Middle frontal gyrus (tissue), 1 donor: ENCODE measurements at regions not wholly inside any gene's neighbourhood (a gene's known extent, or its start where the extent isn't known, plus 50 kb on each side); places are given as distances from the start of the nearest gene placed in this dataset.

Experiments used
- DNase-seq: peaks from one replicate; pipeline ENCODE4 v3.0.0-alpha.2; 2015; ENCODE audit warnings: low spot score; ENCODE audit errors: extremely low spot score

- no peak for DNase-seq
Measured at GRCh38 chrX:45885931-45886330, 659.3 kb downstream of the ZNF674 start.

GRCh38 chrX:45879512-45879911 is 665.7 kb downstream of the ZNF674 start:
- no peak for DNase-seq

DNA sequence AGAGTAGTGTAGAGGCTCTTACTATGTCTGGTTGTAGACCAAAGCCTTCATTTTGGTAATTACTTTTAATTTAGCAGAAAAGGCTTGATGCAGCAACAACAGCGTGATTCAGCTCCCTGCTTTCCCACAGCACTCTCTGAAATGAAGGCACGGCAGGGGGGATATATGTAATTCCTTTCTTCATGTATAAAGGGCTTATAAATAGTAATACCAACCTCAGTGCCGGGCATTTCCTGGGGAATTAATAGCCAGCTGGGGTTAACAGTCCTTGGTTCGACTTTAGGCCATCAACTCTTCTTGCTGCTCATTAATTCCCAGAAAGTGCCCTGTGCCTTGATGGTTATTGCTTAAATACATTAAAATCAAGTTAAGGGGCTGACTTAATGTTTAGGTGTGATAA is 669.0 kb downstream of the ZNF674 start:
- DNase-seq, result no peak

- no peak for DNase-seq
Measured at GRCh38 chrX:45873781-45874180, 671.4 kb downstream of the ZNF674 start.

DNA sequence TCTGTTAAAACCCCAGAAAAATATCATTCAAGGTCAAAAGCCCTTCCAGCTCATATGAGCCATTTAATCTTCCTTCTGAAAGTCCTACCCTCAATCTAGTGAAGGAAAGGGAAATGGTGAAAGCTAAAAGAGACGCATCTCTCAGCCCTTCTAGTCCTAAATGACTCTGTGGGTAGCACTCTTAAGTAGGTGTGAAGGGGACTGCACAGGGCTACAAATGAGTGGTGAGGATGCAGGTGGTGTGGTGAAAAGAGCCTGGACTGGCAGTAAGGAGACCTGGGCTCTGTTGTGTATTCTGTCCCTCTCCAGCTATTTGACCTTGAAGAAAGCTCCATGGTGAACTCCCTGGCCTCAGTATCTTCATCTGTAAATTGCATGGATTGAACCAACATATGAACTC is 671.8 kb upstream of the DIPK2B start:
- no peak for DNase-seq

DNA sequence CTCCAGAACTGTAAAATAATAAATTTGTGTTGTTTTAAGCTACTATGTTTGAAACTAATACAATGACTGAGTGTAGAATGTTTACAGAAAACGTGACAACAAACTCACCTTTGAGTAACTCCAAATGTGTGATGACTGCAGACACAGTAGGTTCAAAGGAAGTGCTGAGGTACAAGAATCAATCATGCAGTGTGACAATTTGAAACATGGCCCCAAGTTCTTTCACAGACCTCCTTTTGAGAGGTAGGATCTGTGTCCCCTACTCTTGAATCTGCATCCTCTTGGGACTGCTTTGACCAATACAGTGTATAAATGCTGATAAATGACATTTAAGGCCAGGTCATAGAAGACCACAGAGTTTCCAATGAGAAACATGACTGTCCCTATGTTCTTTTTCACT is 667.7 kb upstream of the DIPK2B start:
- no peak for DNase-seq

GRCh38 chrX:45862801-45863200 is 662.1 kb upstream of the DIPK2B start:
- DNase-seq, result no peak

DNA sequence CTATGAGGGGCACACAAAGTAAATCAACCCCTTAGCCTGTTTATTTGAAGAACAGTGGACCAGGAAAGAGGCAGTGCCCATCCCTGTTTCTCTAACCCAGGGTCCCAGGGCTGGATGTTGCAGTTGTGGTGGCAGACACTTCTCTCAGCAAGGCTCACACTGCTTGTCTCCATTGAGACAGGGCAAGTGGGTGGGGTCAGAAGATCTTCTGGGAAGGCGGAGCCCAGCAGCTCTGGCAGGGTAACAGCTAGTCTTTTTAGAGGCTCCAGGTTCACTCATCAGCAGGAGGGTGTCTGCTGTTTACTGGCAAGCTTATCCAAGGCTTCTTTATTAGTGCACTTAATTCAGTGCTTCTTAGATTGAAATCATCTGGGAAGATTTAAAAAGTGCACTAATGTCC is 659.8 kb upstream of the DIPK2B start:
- DNase-seq, result no peak

DNA sequence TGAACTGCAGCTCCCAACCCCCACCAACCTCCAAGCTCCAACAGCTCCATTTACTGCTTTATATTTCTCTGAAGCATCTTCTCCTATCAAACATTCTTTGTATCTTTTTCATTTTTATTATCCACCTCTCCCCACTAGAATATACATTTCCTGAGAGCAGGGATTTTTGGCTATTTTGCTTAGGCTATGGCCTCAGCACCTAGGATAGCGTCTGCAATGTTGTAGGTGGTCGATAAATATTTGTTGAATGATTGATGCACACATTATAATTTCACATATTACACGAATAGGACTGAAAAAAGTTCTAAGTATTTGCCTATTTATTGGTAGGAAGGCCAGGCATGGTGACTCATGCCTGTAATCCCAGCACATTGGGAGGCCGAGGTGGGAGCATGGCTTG is 658.7 kb upstream of the DIPK2B start:
- DNase-seq, result no peak

DNA sequence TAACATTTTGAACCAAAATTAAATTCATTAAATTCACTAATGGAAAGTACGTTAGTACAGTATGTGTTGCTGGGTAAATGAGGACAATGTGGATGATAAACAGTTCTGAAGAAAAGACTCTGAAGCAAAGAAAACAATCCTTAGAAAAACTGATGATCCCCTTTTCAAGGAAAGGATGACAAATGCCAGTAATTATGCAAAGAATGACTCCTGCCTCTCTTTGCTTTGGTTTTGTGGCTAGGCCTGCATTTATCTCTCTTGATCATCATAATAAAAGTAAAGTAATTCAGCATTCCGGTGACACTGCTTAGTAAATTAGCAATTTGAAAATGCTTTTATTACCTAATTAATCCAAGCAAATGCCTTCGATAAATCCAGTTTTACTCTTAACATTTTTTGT is 652.2 kb upstream of the DIPK2B start:
- DNase-seq, result no peak

- DNase-seq, result no peak
Measured at GRCh38 chrX:45851434-45851991, 650.8 kb upstream of the DIPK2B start.

GRCh38 chrX:45850775-45851433 is 650.2 kb upstream of the DIPK2B start:
- DNase-seq, result no peak

- no peak for DNase-seq
Measured at GRCh38 chrX:45850197-45850774, 649.6 kb upstream of the DIPK2B start.

DNA sequence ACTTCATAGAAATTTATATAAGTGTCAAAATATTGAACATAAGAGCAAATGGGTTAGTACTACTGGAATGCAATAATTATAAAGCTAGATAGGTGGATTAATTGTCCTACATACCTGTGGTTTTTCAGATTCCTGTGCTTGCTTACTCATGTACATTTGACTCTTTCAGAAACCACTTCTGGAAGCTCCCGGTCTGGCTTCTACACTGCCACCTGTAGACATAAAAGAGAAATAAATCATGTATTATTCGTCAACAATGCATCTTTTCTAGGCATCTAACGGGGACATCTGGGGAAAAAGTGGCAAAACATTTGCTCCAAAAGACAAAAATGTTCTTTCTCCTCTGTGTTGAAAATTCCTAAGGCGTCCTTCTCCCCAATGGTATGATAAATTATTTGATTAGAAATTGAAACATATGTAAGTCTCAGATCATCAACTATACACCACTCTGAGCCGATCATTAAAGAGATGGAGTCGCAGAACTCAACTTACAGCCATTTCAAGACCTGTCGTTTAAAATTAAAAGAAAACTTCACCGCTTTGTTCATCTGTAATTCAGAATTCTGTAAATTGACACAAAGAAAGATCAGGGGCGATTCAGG is 648.7 kb upstream of the DIPK2B start:
- DNase-seq, result no peak

- DNase-seq, result no peak
Measured at GRCh38 chrX:45847961-45848360, 647.3 kb upstream of the DIPK2B start.

DNA sequence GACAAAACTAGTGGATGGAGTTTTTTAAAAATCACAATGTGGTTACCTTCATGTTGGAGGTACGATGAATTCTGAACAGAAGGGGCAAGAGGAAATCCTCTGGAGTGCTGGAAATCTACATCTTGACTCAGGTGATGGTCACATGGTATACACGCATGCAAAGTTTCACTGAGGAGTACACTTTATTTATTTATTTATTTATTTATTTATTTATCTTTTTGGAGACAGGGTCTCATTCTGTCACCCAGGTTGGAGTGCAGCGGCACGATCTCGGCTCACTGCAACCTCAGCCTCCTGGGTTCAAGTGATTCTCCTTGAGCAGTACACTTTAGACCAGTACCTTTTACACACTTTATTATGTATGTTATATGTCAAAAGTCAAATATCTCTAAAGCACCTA is 645.7 kb upstream of the DIPK2B start:
- DNase-seq, result no peak

- no peak for DNase-seq
Measured at GRCh38 chrX:45845142-45845541, 644.5 kb upstream of the DIPK2B start.

DNA sequence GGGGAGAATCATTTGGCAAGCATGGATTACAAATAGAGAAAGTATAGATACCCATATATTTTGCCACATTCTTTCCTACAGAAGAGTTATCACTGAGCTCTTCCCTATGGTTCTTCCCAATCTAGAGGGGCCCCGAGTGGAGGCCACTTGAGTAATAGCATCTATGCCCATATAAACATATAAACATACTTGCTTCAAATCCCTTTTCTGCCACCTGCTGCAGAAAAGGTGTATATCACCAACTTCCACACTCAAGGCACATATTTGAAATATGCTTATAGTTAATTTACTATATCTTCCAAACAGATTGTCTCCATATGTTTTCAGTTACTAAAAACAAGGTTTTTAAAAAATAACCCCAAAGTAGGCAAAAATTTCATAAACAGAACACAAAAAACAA is 642.8 kb upstream of the DIPK2B start:
- DNase-seq, result no peak

DNA sequence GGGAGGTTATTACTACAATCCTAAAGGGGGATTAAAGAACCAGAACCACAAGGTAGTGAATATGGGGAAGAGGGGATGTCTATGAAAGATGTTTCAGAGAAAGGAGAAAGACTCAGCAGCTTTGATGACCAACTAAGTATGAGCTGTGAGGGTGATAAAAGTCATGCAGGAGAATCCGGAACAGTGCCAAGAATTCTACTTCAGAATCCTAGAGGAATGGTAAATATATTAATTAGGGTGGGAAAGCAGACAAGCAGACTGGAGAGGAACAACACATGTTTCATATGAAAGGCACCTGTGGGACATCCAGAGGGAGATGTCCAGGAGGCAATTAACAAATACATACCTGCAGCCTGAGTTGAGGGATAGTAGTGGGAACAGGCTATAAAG is 642.2 kb upstream of the DIPK2B start:
- no peak for DNase-seq

- DNase-seq, result no peak
Measured at GRCh38 chrX:45842207-45842925, 641.7 kb upstream of the DIPK2B start.

- DNase-seq, result no peak
Measured at GRCh38 chrX:45840411-45840950, 639.8 kb upstream of the DIPK2B start.

GRCh38 chrX:45830343-45830742 is 629.7 kb upstream of the DIPK2B start:
- no peak for DNase-seq
